ENCODE measurements at regions not wholly inside any gene's neighbourhood (a gene's known extent, or its start where the extent isn't known, plus 50 kb on each side); places are given as distances from the start of the nearest gene placed in this dataset.
"Not testable (repeated sequence)": the region's sequence is repeated elsewhere in the genome, so short reads cannot be mapped to it uniquely, and the experiment has no call there.

- DNase-seq (ENCODE audit: low read depth in 3 of 3, low spot score in 2 of 3): not testable (repeated sequence)
These were observed 61.2 kb upstream of the ZNF322 start for GRCh38 chr6:26720663-26721218.

- not testable (repeated sequence) for DNase-seq (ENCODE audit: low read depth in 3 of 3, low spot score in 2 of 3)
These were observed 70.6 kb upstream of the ZNF322 start for GRCh38 chr6:26730019-26730766.

GRCh38 chr6:26734776-26735472 lies 75.4 kb upstream of the ZNF322 start:
- DNase-seq (ENCODE audit: low read depth in 3 of 3, low spot score in 2 of 3): not testable (repeated sequence)

GRCh38 chr6:26739811-26740210 lies 80.3 kb upstream of the ZNF322 start:
- DNase-seq (ENCODE audit: low read depth in 3 of 3, low spot score in 2 of 3): no peak

- DNase-seq (ENCODE audit: low read depth in 3 of 3, low spot score in 2 of 3): no peak
These were observed 83.7 kb upstream of the ZNF322 start for GRCh38 chr6:26743157-26743821.

- no peak for DNase-seq (ENCODE audit: low read depth in 3 of 3, low spot score in 2 of 3)
These were observed 84.6 kb upstream of the ZNF322 start for GRCh38 chr6:26743941-26744699.

GRCh38 chr6:26744837-26745282 lies 85.3 kb upstream of the ZNF322 start:
- DNase-seq (ENCODE audit: low read depth in 3 of 3, low spot score in 2 of 3): not testable (repeated sequence)

GRCh38 chr6:26745964-26746363 lies 86.4 kb upstream of the ZNF322 start:
- DNase-seq (ENCODE audit: low read depth in 3 of 3, low spot score in 2 of 3): not testable (repeated sequence)

- not testable (repeated sequence) for DNase-seq (ENCODE audit: low read depth in 3 of 3, low spot score in 2 of 3)
These were observed 89.7 kb upstream of the ZNF322 start for GRCh38 chr6:26749126-26749758.

GRCh38 chr6:26749759-26750126 lies 90.2 kb upstream of the ZNF322 start:
- not testable (repeated sequence) for DNase-seq (ENCODE audit: low read depth in 3 of 3, low spot score in 2 of 3)

- no peak for DNase-seq (ENCODE audit: low read depth in 3 of 3, low spot score in 2 of 3)
These were observed 94.7 kb upstream of the ZNF322 start for GRCh38 chr6:26754212-26754611.

GRCh38 chr6:26754801-26755200 lies 95.3 kb upstream of the ZNF322 start:
- not testable (repeated sequence) for DNase-seq (ENCODE audit: low read depth in 3 of 3, low spot score in 2 of 3)

- not testable (repeated sequence) for DNase-seq (ENCODE audit: low read depth in 3 of 3, low spot score in 2 of 3)
These were observed 96.7 kb upstream of the ZNF322 start for GRCh38 chr6:26756067-26756805.

GRCh38 chr6:26766203-26766902 lies 106.8 kb upstream of the ZNF322 start:
- DNase-seq (ENCODE audit: low read depth in 3 of 3, low spot score in 2 of 3): not testable (repeated sequence)

- not testable (repeated sequence) for DNase-seq (ENCODE audit: low read depth in 3 of 3, low spot score in 2 of 3)
These were observed 111.6 kb upstream of the ZNF322 start for GRCh38 chr6:26770941-26771666.

GRCh38 chr6:26773414-26773813 lies 113.9 kb upstream of the ZNF322 start:
- not testable (repeated sequence) for DNase-seq (ENCODE audit: low read depth in 3 of 3, low spot score in 2 of 3)

- DNase-seq (ENCODE audit: low read depth in 3 of 3, low spot score in 2 of 3): not testable (repeated sequence)
These were observed 121.0 kb upstream of the ZNF322 start for GRCh38 chr6:26780563-26780962.
